B cell (primary cell): ENCODE measurements at regions not wholly inside any gene's neighbourhood (a gene's known extent, or its start where the extent isn't known, plus 50 kb on each side); places are given as distances from the start of the nearest gene placed in this dataset.

Experiments used
- ATAC-seq: fragments of 200-7000 bp; cut with Tn5 transposase; one replicate; pipeline ENCODE4 v1.10.0; 2021; ENCODE audit warnings: low read depth, mild to moderate bottlenecking, moderate number of reproducible peaks, moderate library complexity
- CTCF ChIA-PET: fragments of 350-600 bp; sonication (Branson Sonifier 250); formaldehyde crosslinking; loops from one replicate; lab custom pipeline; 2021; ENCODE audit warnings: antibody characterized with exemption, inconsistent platforms; lab: Charles Lee
- POLR2A ChIA-PET: fragments of 350-600 bp; sonication (Branson Sonifier 250); formaldehyde crosslinking; loops from one replicate; lab custom pipeline; 2021; ENCODE audit warnings: antibody characterized with exemption; lab: Charles Lee
- DNase-seq: peaks from one replicate; pipeline ENCODE4 v3.0.0; 2013
- H2AFZ ChIP-seq: 2 replicates; pipeline ENCODE4 v1.6.1; 2012; ENCODE audit warnings: mild to moderate bottlenecking, low read depth, low read length; ENCODE audit not compliant: insufficient read depth, poor library complexity, severe bottlenecking
- H3K27ac ChIP-seq, 2 donors: 1 replicate in 1 of 2; 2 replicates in 1 of 2; pipeline ENCODE4 v1.5.1; 2012 to 2013; ENCODE audit warnings: low read length in 2 of 2, mild to moderate bottlenecking in 2 of 2, moderate library complexity in 1 of 2
- H3K27me3 ChIP-seq, 4 experiments: fragments of 200-600 bp in 1 of 4; sonication (generic) in 1 of 4; replicated peaks in 1 of 4; 1 replicate in 2 of 4; 2 replicates in 2 of 4; pipeline versions ENCODE4 v1.6.1 to v1.7.0; 2013 to 2016; ENCODE audit warnings: low read length in 3 of 4, mild to moderate bottlenecking in 2 of 4, mixed read lengths in 1 of 4, moderate library complexity in 1 of 4; ENCODE audit not compliant: insufficient read depth in 4 of 4, control insufficient read depth in 3 of 4; ENCODE audit errors: control extremely low read depth in 1 of 4
- H3K36me3 ChIP-seq, 2 experiments: replicated peaks in 1 of 2; 1 replicate in 1 of 2; 2 replicates in 1 of 2; pipeline versions ENCODE4 v1.6.1 to v1.7.1; 2013; ENCODE audit warnings: low read length in 1 of 2; ENCODE audit not compliant: insufficient read depth in 2 of 2, control insufficient read depth in 1 of 2; ENCODE audit errors: control extremely low read depth in 1 of 2, extremely low read depth in 1 of 2
- H3K4me1 ChIP-seq, 2 donors: fragments of 200-600 bp in 1 of 2; sonication (generic) in 1 of 2; 1 replicate in 1 of 2; 2 replicates in 1 of 2; pipeline versions ENCODE4 v1.5.1 to v1.6.1; 2013 to 2017; ENCODE audit warnings: low read length in 2 of 2; ENCODE audit not compliant: control insufficient read depth in 2 of 2, insufficient read depth in 2 of 2
- H3K4me2 ChIP-seq: replicated peaks from 2 replicates; pipeline ENCODE3; 2012; ENCODE audit warnings: mild to moderate bottlenecking, low read depth, low read length; ENCODE audit not compliant: poor library complexity, severe bottlenecking
- H3K4me3 ChIP-seq, 5 experiments: fragments of 200-600 bp in 1 of 5; sonication (generic) in 1 of 5; 1 replicate in 3 of 5; 2 replicates in 2 of 5; pipeline versions ENCODE4 v1.5.1 to v1.7.0; 2011 to 2016; ENCODE audit warnings: low read length in 4 of 5, mild to moderate bottlenecking in 4 of 5, low read depth in 2 of 5, control low read depth in 1 of 5, moderate library complexity in 1 of 5; ENCODE audit not compliant: insufficient read depth in 1 of 5; ENCODE audit errors: control extremely low read depth in 1 of 5, extremely low read depth in 1 of 5
- H3K79me2 ChIP-seq: fragments of 200-600 bp; sonication (generic); one replicate; pipeline ENCODE4 v1.6.0; 2016; ENCODE audit warnings: low read length; ENCODE audit not compliant: control insufficient read depth, insufficient read depth
- H3K9ac ChIP-seq: fragments of 200-600 bp; sonication (generic); 2 replicates; pipeline ENCODE4 v1.6.1; 2017; ENCODE audit warnings: mild to moderate bottlenecking, low read length, moderate library complexity
- H3K9me3 ChIP-seq, 3 donors: one replicate each; pipeline versions ENCODE4 v1.6.1 to v1.7.1; 2013; ENCODE audit warnings: low read length in 2 of 3; ENCODE audit not compliant: control insufficient read depth in 2 of 3, insufficient read depth in 1 of 3; ENCODE audit errors: control extremely low read depth in 1 of 3
- H4K20me1 ChIP-seq: 2 replicates; pipeline ENCODE4 v1.6.0; 2012; ENCODE audit warnings: mild to moderate bottlenecking, low read length; ENCODE audit not compliant: insufficient read depth, control insufficient read depth, poor library complexity, severe bottlenecking
- H3K27ac Mint-ChIP-seq: one replicate; pipeline ENCODE4 v1.8.0; 2021; ENCODE audit warnings: mixed read lengths
- H3K27me3 Mint-ChIP-seq: one replicate; pipeline ENCODE4 v1.8.0; 2021; ENCODE audit warnings: mixed read lengths
- H3K4me1 Mint-ChIP-seq: one replicate; pipeline ENCODE4 v1.8.0; 2021; ENCODE audit warnings: mixed read lengths
- H3K4me3 Mint-ChIP-seq: one replicate; pipeline ENCODE4 v1.8.0; 2021; ENCODE audit warnings: mixed read lengths
- H3K9me3 Mint-ChIP-seq: one replicate; pipeline ENCODE4 v1.8.0; 2022; ENCODE audit warnings: mixed read lengths; ENCODE audit not compliant: insufficient read depth
- EZH2 ChIP-seq: IDR thresholded peaks from 2 replicates; pipeline ENCODE4 v1.6.1; 2012; ENCODE audit warnings: borderline replicate concordance, low read depth, mild to moderate bottlenecking, moderate library complexity, low read length; ENCODE audit not compliant: insufficient read depth, poor library complexity, severe bottlenecking
- WGBS: methylation state at CpG from one replicate; pipeline ENCODE4 v1.1.5; 2013; ENCODE audit warnings: missing lambda C conversion rate; ENCODE audit not compliant: insufficient coverage; 5-methylcytosine and 5-hydroxymethylcytosine counted together
- intact Hi-C: fragments of 100-400 bp; cut with micrococcal nuclease; formaldehyde crosslinking; loops from one replicate; pipeline ENCODE4 v1.10.0; 2022
- TF ChIP-seq, protein P1 (sequence below): fragments of 200-600 bp; IDR thresholded peaks from one replicate; pipeline ENCODE4 v1.8.0; 2022; ENCODE audit warnings: antibody characterized with exemption, mild to moderate bottlenecking

DNA sequence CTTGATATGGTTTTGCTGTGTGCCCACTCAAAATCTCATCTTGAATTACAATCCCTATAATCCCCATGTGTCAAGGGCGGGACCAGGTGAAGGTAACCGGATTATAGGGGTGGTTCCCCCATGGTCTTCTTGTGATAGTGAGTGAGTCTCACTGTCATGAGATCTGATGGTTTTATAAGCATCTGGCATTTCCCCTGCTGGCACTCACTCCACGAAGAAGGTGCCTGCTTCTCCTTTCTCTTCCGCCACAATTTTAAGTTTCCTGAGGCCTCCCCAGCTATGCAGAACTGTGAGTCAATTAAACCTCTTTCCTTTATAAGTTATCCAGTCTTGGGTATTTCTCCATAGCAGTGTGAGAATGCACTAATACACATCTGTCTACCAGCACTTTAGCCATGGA lies 109.5 kb upstream of the SDK1 start:
- H4K20me1 ChIP-seq: no peaks in the 10 kb centered on the region
- WGBS: no CpG with 5 or more reads among the region's 4 CpGs
- H3K9me3 Mint-ChIP-seq: no peaks in the 10 kb centered on the region
- intact Hi-C loops: no loop called here
- CTCF ChIA-PET: no interaction called here
- H3K4me1 ChIP-seq: no peaks in the 10 kb centered on the region
- ATAC-seq (no peak), DNase-seq (no peak)
- no peaks in the 10 kb centered on the region for H3K36me3 ChIP-seq
- no peak overlapping the region for H3K4me2 ChIP-seq
- H3K9ac ChIP-seq: no peak overlapping the region
- peaks cover 11% of the 10 kb centered on the region for H3K27me3 Mint-ChIP-seq
- peaks cover 0 to 3% (median 0%) of the 10 kb centered on the region in 4 experiments for H3K27me3 ChIP-seq
- no peaks in the 10 kb centered on the region for H3K79me2 ChIP-seq
- H2AFZ ChIP-seq: no peak overlapping the region
- H3K27ac Mint-ChIP-seq: no peak overlapping the region
- H3K4me3 Mint-ChIP-seq: no peak overlapping the region
- TF ChIP-seq, protein P1, sequence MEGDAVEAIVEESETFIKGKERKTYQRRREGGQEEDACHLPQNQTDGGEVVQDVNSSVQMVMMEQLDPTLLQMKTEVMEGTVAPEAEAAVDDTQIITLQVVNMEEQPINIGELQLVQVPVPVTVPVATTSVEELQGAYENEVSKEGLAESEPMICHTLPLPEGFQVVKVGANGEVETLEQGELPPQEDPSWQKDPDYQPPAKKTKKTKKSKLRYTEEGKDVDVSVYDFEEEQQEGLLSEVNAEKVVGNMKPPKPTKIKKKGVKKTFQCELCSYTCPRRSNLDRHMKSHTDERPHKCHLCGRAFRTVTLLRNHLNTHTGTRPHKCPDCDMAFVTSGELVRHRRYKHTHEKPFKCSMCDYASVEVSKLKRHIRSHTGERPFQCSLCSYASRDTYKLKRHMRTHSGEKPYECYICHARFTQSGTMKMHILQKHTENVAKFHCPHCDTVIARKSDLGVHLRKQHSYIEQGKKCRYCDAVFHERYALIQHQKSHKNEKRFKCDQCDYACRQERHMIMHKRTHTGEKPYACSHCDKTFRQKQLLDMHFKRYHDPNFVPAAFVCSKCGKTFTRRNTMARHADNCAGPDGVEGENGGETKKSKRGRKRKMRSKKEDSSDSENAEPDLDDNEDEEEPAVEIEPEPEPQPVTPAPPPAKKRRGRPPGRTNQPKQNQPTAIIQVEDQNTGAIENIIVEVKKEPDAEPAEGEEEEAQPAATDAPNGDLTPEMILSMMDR: no peak
- no peak for TF ChIP-seq EZH2
- H3K27ac ChIP-seq: no peak overlapping the region
- H3K4me1 Mint-ChIP-seq: no peaks in the 10 kb centered on the region
- no peak overlapping the region for H3K4me3 ChIP-seq
- POLR2A ChIA-PET: no interaction called here
- peaks cover 0 to 4% (median 0%) of the 10 kb centered on the region in 3 donors for H3K9me3 ChIP-seq

DNA sequence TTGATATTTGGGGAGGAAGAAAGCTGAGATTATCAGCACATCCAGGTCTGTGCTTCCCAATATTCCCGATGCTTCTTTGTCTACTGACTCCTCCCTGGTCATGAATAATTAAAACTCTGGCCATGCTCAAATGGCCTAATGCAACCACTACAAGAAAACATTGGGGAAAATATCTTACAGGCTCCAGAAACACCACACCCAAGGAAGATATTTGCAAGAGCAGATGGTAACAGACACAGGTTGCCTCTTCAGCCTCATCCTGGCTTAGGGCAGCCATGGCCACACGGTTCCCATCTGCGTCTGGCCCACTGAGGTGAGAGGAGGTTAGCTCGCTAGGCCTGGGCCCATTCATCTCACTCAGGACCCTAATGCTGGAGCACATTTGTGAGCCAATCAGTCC lies 108.4 kb upstream of the SDK1 start:
- H3K27ac ChIP-seq: no peak overlapping the region
- no peaks in the 10 kb centered on the region for H3K4me1 Mint-ChIP-seq
- no peak for ATAC-seq
- H3K4me2 ChIP-seq: no peak overlapping the region
- H2AFZ ChIP-seq: no peak overlapping the region
- no peak overlapping the region for H3K9ac ChIP-seq
- no peaks in the 10 kb centered on the region for H3K36me3 ChIP-seq
- H4K20me1 ChIP-seq: no peaks in the 10 kb centered on the region
- no peaks in the 10 kb centered on the region for H3K79me2 ChIP-seq
- WGBS: 91% methylated on average over 4 of the region's 4 CpGs
- no peaks in the 10 kb centered on the region for H3K4me1 ChIP-seq
- CTCF ChIA-PET: no interaction called here
- H3K4me3 ChIP-seq: no peak overlapping the region
- no peak overlapping the region for H3K27ac Mint-ChIP-seq
- H3K4me3 Mint-ChIP-seq: no peak overlapping the region
- H3K27me3 ChIP-seq: peaks cover 0 to 3% (median 0%) of the 10 kb centered on the region in 4 experiments
- peaks cover 11% of the 10 kb centered on the region for H3K27me3 Mint-ChIP-seq
- no peaks in the 10 kb centered on the region for H3K9me3 Mint-ChIP-seq
- intact Hi-C loops: no loop called here
- peaks cover 0 to 7% (median 0%) of the 10 kb centered on the region in 3 donors for H3K9me3 ChIP-seq
- no peak for DNase-seq
- POLR2A ChIA-PET: no interaction called here
- no peak for TF ChIP-seq EZH2
- TF ChIP-seq, protein P1: no peak
